Left lung (tissue), 4 donors: ENCODE measurements at regions not wholly inside any gene's neighbourhood (a gene's known extent, or its start where the extent isn't known, plus 50 kb on each side); places are given as distances from the start of the nearest gene placed in this dataset.
"Not testable (repeated sequence)": the region's sequence is repeated elsewhere in the genome, so short reads cannot be mapped to it uniquely, and the experiment has no call there.

ENCODE experiments used
- ATAC-seq: fragments of 200-7000 bp; cut with Tn5 transposase; one replicate; pipeline ENCODE4 v1.9.1; 2020; ENCODE audit warnings: moderate library complexity
- DNase-seq, 4 donors: peaks; one replicate each; pipeline ENCODE4 v3.0.0-alpha.2; 2013 to 2020
- H3K27ac ChIP-seq, 2 donors: fragments of 200-600 bp; sonication (generic) in 1 of 2; one replicate each; pipeline versions ENCODE4 v1.5.0 to v1.8.0; 2020 to 2021
- H3K27me3 ChIP-seq, 2 donors: fragments of 200-600 bp; sonication (generic) in 1 of 2; one replicate each; pipeline versions ENCODE4 v1.5.0 to v1.8.0; 2020 to 2021
- H3K36me3 ChIP-seq, 2 donors: fragments of 200-600 bp; sonication (generic) in 1 of 2; one replicate each; pipeline versions ENCODE4 v1.5.0 to v1.8.0; 2020 to 2021
- H3K4me1 ChIP-seq, 2 donors: fragments of 200-600 bp; one replicate each; pipeline ENCODE4 v1.8.0; 2021
- H3K4me3 ChIP-seq, 2 donors: fragments of 200-600 bp; sonication (generic) in 1 of 2; one replicate each; pipeline versions ENCODE4 v1.5.0 to v1.8.0; 2020 to 2021; ENCODE audit warnings: mild to moderate bottlenecking in 1 of 2
- H3K9me3 ChIP-seq, 2 donors: fragments of 200-600 bp; sonication (generic) in 1 of 2; one replicate each; pipeline versions ENCODE4 v1.5.0 to v1.8.0; 2020 to 2021
- CTCF ChIP-seq, 2 donors: fragments of 200-600 bp; sonication (generic) in 1 of 2; IDR thresholded peaks; one replicate each; pipeline versions ENCODE4 v1.5.0 to v1.8.0; 2021; ENCODE audit warnings: antibody characterized with exemption in 2 of 2
- intact Hi-C, 2 donors: fragments of 100-400 bp; cut with DNase I; formaldehyde crosslinking; loops; one replicate each; pipeline versions ENCODE4 v1.11.2 to v1.14.2; 2022
- donor health status: DM: no; HTN: yes; CAD: no.
- donor health status: DM: no; HTN: no; CAD: no.

- no peak overlapping the region for H3K27ac ChIP-seq
- intact Hi-C loops: no loop called here
- no peaks in the 10 kb centered on the region for H3K36me3 ChIP-seq
- no peaks in the 10 kb centered on the region for H3K27me3 ChIP-seq
- TF ChIP-seq CTCF (IDR thresholded peaks at IDR 0.05): no peak
- DNase-seq (peak in 1 of 4 donors; percentile 65), ATAC-seq (no peak)
- peaks cover 0 to 5% of the 10 kb centered on the region in 2 donors for H3K9me3 ChIP-seq
- H3K4me3 ChIP-seq: no peak overlapping the region
- H3K4me1 ChIP-seq: no peaks in the 10 kb centered on the region
These were observed 467.3 kb downstream of the IRS2 start for GRCh38 chr13:109318945-109319590.

GRCh38 chr13:109315481-109315880 is 470.9 kb downstream of the IRS2 start:
- TF ChIP-seq CTCF (IDR thresholded peaks at IDR 0.05): no peak

GRCh38 chr13:109314101-109314500 is 472.3 kb downstream of the IRS2 start:
- Histone ChIP-seq H3K4me3 (no peak overlapping the region), H3K4me1 (no peaks in the 10 kb centered on the region), H3K9me3 (peaks cover 0 to 5% of the 10 kb centered on the region in 2 donors), H3K27ac (no peak overlapping the region), H3K36me3 (no peaks in the 10 kb centered on the region), H3K27me3 (no peaks in the 10 kb centered on the region)
- intact Hi-C loops: no loop called here
- no peak for DNase-seq
- no peak for TF ChIP-seq CTCF (IDR thresholded peaks at IDR 0.05)
- ATAC-seq: no peak

More at GRCh38 chr13:109315481-109315880, 470.9 kb downstream of the IRS2 start:
- H3K4me1 ChIP-seq: no peaks in the 10 kb centered on the region
- no peaks in the 10 kb centered on the region for H3K27me3 ChIP-seq
- peaks cover 0 to 5% of the 10 kb centered on the region in 2 donors for H3K9me3 ChIP-seq
- no peaks in the 10 kb centered on the region for H3K36me3 ChIP-seq
- no peak overlapping the region for H3K4me3 ChIP-seq
- intact Hi-C loops: no loop called here
- H3K27ac ChIP-seq: no peak overlapping the region
- DNase-seq (no peak), ATAC-seq (no peak)

GRCh38 chr13:109312399-109312798 is 474.0 kb downstream of the IRS2 start:
- DNase-seq (no peak), ATAC-seq (no peak)
- intact Hi-C loops: no loop called here
- no peak overlapping the region for H3K4me3 ChIP-seq
- H3K9me3 ChIP-seq: peaks cover 0 to under 1% of the 10 kb centered on the region in 2 donors
- no peaks in the 10 kb centered on the region for H3K36me3 ChIP-seq
- H3K4me1 ChIP-seq: no peaks in the 10 kb centered on the region
- TF ChIP-seq CTCF (IDR thresholded peaks at IDR 0.05): no peak
- no peak overlapping the region for H3K27ac ChIP-seq
- H3K27me3 ChIP-seq: no peaks in the 10 kb centered on the region

GRCh38 chr13:109311431-109311976 is 474.9 kb downstream of the IRS2 start:
- H3K27ac ChIP-seq, H3K27me3 ChIP-seq, H3K36me3 ChIP-seq, DNase-seq, ATAC-seq, H3K9me3 ChIP-seq, H3K4me1 ChIP-seq, intact Hi-C loops, H3K4me3 ChIP-seq: not testable (repeated sequence)
